Psoas muscle (tissue), 7 donors: ENCODE measurements at regions not wholly inside any gene's neighbourhood (a gene's known extent, or its start where the extent isn't known, plus 50 kb on each side); places are given as distances from the start of the nearest gene placed in this dataset.

ENCODE experiments used
- ATAC-seq, 4 donors: fragments of 200-7000 bp; cut with Tn5 transposase; one replicate each; pipeline ENCODE4 v1.9.1; 2020; ENCODE audit warnings: moderate library complexity in 3 of 4, mild to moderate bottlenecking in 2 of 4
- DNase-seq, 2 donors: peaks; one replicate each; pipeline ENCODE4 v3.0.0-alpha.2; 2020
- H3K27ac ChIP-seq: fragments of 200-600 bp; one replicate; pipeline ENCODE4 v1.8.0; 2022
- H3K27me3 ChIP-seq, 3 donors: fragments of 200-600 bp in 1 of 3; one replicate each; pipeline versions ENCODE4 v1.6.1 to v1.8.0; 2013 to 2022; ENCODE audit warnings: low read length in 2 of 3, mild to moderate bottlenecking in 2 of 3, moderate library complexity in 1 of 3; ENCODE audit not compliant: insufficient read depth in 3 of 3
- H3K36me3 ChIP-seq, 2 donors: fragments of 200-600 bp in 1 of 2; one replicate each; pipeline versions ENCODE4 v1.6.1 to v1.8.0; 2013 to 2022; ENCODE audit warnings: low read depth in 1 of 2, mild to moderate bottlenecking in 1 of 2, moderate library complexity in 1 of 2; ENCODE audit not compliant: insufficient read depth in 1 of 2
- H3K4me1 ChIP-seq: fragments of 200-600 bp; one replicate; pipeline ENCODE4 v1.8.0; 2022
- H3K4me3 ChIP-seq: fragments of 200-600 bp; one replicate; pipeline ENCODE4 v1.8.0; 2022; ENCODE audit warnings: mild to moderate bottlenecking
- H3K9me3 ChIP-seq: fragments of 200-600 bp; one replicate; pipeline ENCODE4 v1.8.0; 2022
- CTCF ChIP-seq: fragments of 200-600 bp; IDR thresholded peaks from one replicate; pipeline ENCODE4 v1.8.0; 2022; ENCODE audit warnings: antibody characterized with exemption
- WGBS, 3 donors: extraction: QIAGEN DNeasy Blood & Tissue Kit; methylation state at CpG; one replicate each; pipeline versions ENCODE4 v1.1.6 to v1.1.7; 2013; 5-methylcytosine and 5-hydroxymethylcytosine counted together
- intact Hi-C, 2 donors: fragments of 100-400 bp; cut with DNase I; formaldehyde crosslinking; loops; one replicate each; pipeline versions ENCODE4 v1.11.0 to v1.14.2; 2022
- donor health status: healthy with polysubstance abuse.
- donor health status: DM: no; HTN: no; CAD: no; lungs with moderate emphysema.
- donor health status: Bipolar disorder and iron deficiency.
- donor health status: healthy.
- donor health status: DM: yes; HTN: yes; CAD: no.
- donor health status: DM: no; HTN: no; CAD: no.
- donor health status: DM: yes; HTN: yes; CAD: no.

DNA sequence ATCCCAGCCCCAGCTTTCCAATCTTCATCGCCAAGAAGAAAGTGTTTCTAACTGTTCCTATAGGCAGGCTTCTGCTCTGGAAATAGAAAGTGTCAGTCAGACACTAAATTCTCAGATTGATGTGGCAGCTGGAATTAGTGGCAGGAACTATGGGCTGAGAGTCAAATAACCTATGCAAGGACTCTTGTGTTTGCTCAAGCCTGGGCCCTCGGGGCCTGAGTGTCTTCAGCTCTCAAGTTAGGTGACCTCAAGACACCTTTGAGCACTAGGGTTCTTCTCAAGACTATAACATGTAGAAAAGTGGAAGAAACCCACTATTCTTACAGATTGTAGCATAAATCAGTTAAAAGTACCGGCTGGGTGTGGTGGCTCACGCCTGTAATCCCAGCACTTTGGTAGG lies 694.5 kb downstream of the RNF144A start:
- intact Hi-C loops = no loop called here
- 20 to 45% (median 37%) methylated on average over 3 to 4 of the region's 4 CpGs for WGBS, 3 donors
- TF ChIP-seq CTCF = no peak
- H3K36me3 ChIP-seq = no peaks in the 10 kb centered on the region
- no peak for ATAC-seq
- no peaks in the 10 kb centered on the region for H3K9me3 ChIP-seq
- no peak for DNase-seq
- no peaks in the 10 kb centered on the region for H3K4me1 ChIP-seq
- H3K4me3 ChIP-seq = no peak overlapping the region
- H3K27ac ChIP-seq = no peak overlapping the region
- H3K27me3 ChIP-seq = no peaks in the 10 kb centered on the region

DNA sequence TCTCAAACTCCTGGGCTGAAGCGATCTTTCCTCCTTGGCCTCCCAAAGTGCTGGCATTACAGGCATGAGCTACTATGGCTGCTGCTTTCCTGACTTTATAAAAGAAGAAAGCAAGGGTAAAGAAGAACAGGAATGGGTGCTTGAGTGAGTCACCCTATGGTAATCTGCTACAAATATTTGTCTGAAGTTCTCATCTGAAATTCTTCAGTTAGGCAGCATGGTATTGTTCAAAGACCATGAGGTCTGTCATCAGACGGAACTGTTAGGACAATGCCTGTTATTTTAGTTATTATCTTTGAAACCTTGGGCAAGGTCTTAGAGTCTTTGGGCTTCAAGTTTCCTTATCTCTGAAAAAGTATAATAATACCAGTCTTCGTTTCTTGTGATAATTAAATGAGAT lies 695.8 kb downstream of the RNF144A start:
- no peak for TF ChIP-seq CTCF
- H3K36me3 ChIP-seq = no peaks in the 10 kb centered on the region
- H3K27ac ChIP-seq = no peak overlapping the region
- no peaks in the 10 kb centered on the region for H3K27me3 ChIP-seq
- ATAC-seq (no peak), DNase-seq (no peak)
- no peak overlapping the region for H3K4me3 ChIP-seq
- no peaks in the 10 kb centered on the region for H3K4me1 ChIP-seq
- WGBS, 3 donors = 63 to 77% (median 73%) methylated on average over 3 of the region's 3 CpGs
- intact Hi-C loops = no loop called here
- H3K9me3 ChIP-seq = no peaks in the 10 kb centered on the region

DNA sequence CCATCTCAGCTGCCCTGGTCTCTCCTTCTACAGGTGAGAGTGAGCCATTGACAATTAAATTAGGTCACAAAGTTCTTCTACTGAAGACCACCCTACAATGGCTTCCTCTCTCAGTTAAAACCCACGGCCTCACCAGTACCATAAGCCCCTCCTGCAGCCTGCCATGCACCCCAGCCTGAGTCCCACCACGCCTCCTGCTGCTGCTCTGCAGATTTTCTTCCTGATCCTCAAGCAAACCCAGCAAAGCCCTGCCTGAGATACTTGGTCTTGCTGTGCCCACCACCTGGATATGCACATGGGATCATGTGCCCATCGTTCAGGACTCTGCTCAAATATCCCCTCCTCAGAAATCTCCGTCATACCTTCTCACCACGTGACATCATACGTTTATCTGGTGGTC lies 696.6 kb downstream of the RNF144A start:
- intact Hi-C loops = no loop called here
- Histone ChIP-seq H3K4me1 (no peaks in the 10 kb centered on the region), H3K36me3 (no peaks in the 10 kb centered on the region), H3K4me3 (no peak overlapping the region), H3K27me3 (no peaks in the 10 kb centered on the region), H3K27ac (no peak overlapping the region), H3K9me3 (no peaks in the 10 kb centered on the region)
- ATAC-seq (no peak), DNase-seq (no peak)
- 80 to 82% (median 82%) methylated on average over 6 of the region's 6 CpGs for WGBS, 3 donors
- TF ChIP-seq CTCF = no peak

GRCh38 chr2:7618031-7618430 lies 700.8 kb downstream of the RNF144A start:
- intact Hi-C loops = no loop called here
- Histone ChIP-seq H3K4me3 (no peak overlapping the region), H3K27me3 (no peaks in the 10 kb centered on the region), H3K36me3 (no peaks in the 10 kb centered on the region), H3K4me1 (no peaks in the 10 kb centered on the region), H3K27ac (no peak overlapping the region), H3K9me3 (no peaks in the 10 kb centered on the region)
- no peak for TF ChIP-seq CTCF
- 66 to 72% (median 70%) methylated on average over 3 of the region's 3 CpGs for WGBS, 3 donors
- ATAC-seq = no peak
- DNase-seq = no peak

DNA sequence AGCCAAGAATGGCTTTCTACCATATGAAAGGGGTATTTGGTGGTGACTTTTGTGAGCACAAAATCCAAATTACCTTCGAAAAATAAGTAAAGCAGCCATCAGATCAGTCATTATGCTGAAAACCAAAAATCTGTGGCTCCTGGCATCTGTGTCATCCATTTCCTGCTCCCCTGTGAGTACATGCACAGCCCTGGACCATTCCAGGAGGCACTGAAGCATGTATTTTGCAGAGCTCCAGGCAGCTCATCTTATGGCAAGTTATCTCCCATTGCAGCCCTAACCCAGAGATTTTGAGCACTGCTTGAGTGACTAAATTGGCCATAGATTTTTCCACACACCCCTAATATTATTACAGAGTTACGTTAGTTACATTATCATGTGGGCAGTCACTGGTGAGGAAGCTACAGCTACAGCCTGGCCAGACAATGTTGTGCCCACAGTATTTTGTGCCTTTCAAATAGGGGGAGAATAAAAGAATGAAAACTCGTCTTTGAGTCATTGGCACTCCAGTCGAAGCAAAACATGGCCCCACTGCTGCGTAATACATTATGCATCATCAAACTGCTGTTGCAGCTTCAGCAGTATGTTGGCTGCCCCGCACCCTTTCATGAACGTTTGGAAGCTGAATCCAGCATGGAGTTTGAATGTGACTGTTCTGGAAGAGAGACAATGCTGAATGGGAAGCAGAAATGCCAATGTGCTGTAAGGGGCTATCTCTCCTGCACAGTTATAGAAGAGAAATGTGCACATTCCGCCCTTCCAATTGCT lies 702.2 kb downstream of the RNF144A start:
- no peak for TF ChIP-seq CTCF
- ATAC-seq (no peak), DNase-seq (no peak)
- Histone ChIP-seq H3K27ac (no peak overlapping the region), H3K36me3 (no peaks in the 10 kb centered on the region), H3K9me3 (no peaks in the 10 kb centered on the region), H3K4me3 (no peak overlapping the region), H3K27me3 (no peaks in the 10 kb centered on the region), H3K4me1 (no peaks in the 10 kb centered on the region)
- 77 to 78% (median 77%) methylated on average over 8 of the region's 8 CpGs for WGBS, 3 donors
- intact Hi-C loops = no loop called here
